DMS79 (cell line): ENCODE measurements at regions not wholly inside any gene's neighbourhood (a gene's known extent, or its start where the extent isn't known, plus 50 kb on each side); places are given as distances from the start of the nearest gene placed in this dataset.
"Not testable (repeated sequence)": the region's sequence is repeated elsewhere in the genome, so short reads cannot be mapped to it uniquely, and the experiment has no call there.

Experiments used
- DNase-seq: peaks from one replicate; lab custom pipeline; 2025; lab: John Stamatoyannopoulos, UW

- no peak for DNase-seq
Observed at GRCh38 chr14:34172550-34173368, 221.9 kb upstream of the EGLN3 start.

DNA sequence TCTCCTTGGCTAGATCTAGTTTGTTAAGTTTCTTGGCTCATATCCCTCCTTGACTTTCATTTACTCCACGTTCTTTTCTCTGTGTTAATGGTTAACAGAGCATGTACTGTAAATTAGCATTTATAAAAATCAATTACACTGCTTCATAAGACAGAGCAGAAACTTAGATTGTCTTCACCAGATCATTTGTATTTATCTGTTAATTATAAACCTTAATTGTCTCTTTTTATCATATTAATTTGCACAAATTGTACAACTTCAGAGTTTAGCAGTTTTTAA lies 221.2 kb upstream of the EGLN3 start:
- no peak for DNase-seq

- no peak for DNase-seq
Observed at GRCh38 chr14:34171431-34172172, 220.7 kb upstream of the EGLN3 start.

DNA sequence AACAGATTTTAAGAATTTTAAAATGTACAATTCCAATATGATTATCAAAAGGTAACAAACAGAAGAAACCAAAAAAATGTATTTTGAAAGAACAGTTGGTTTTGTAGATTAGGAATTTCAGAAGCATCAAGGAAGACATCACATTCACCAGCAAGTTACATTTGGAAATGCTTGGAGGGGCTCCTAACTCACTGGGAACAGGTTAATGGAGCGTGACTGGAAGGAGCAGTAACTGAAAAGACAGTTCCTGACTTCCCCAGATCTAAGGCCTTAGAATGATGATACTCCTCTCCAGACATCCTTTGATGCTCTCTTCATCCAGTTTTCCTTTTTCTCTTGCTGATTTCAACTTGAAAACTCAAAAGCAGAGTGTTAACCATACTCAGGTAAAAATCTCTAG lies 220.0 kb upstream of the EGLN3 start:
- DNase-seq, result no peak

- no peak for DNase-seq
Observed at GRCh38 chr14:34169561-34169960, 218.7 kb upstream of the EGLN3 start.

DNA sequence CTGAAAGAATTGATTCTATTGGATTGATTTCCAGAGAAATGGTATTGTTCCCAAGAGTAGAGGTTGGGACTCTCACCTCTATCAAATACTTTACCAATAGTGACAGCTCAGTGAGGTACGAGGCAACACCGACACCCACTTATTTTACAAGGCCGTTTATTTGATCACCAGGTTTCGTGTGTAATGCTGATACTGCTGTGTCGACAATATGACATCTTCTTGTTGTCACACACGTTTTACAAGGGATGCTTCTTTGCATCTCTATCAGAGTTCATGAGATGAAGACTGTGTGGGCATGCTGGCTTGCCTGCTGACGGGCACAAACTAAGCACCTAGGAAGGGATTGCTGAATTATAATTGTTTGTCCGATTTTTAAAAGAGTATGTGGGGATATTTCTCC lies 217.8 kb upstream of the EGLN3 start:
- no peak for DNase-seq

DNA sequence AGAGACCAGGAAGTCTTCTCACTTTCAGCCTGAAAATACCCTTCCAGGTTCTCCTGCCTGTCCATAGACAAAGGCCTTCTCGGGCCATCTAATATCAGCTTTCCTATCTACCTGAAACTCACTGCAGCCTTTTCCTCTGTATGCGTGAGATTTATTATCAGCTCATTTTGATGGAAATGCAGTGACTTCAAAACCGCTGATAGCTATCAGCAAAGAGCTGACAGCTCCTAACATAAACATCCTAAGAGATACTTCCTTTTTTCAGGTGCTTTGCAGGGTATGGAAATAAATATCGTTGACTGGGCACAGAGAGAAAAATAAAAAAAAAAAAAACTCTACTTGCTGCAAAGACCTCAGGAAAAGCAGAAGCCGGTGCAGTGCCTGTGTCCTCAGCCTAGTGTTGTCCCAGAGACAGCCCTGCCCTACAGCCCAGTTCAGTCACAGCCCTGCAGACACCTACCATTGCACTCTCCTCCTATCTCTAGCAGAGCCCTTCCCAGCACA lies 215.0 kb upstream of the EGLN3 start:
- DNase-seq, result no peak

DNA sequence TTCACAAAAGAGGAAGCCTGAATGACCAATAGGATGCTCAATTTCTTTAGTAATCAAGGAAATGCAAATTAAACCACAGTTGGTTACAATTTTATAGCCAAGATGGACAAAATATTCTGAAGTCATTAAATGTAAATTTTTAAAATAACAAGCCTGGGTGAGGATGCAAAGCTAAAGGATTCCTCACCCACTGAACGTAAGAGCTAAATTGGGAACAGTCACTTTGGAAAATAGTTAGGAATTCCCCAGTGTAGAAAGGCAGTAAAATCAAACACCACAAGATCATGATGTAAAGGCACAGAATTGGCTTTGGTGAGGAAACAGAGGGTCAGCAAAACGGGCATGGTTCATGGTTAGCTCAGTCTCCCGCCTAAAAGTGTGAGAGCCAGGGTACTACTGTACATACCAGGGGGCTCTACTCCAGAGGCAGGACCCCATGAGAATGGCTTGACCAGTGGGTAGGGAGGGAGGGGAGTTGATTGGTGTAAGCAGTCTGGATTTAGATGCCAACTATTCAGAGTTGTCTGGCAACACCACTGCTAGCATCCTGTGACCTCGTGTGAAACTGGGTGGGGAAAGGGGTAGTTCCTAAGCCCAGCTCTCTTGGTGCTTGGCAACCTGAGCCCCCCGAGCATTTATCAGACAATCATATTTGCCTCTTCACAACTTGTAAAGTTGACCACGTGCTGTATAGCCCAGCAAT lies 213.4 kb upstream of the EGLN3 start:
- DNase-seq, result no peak

GRCh38 chr14:34161351-34162082 lies 210.6 kb upstream of the EGLN3 start:
- no peak for DNase-seq

DNA sequence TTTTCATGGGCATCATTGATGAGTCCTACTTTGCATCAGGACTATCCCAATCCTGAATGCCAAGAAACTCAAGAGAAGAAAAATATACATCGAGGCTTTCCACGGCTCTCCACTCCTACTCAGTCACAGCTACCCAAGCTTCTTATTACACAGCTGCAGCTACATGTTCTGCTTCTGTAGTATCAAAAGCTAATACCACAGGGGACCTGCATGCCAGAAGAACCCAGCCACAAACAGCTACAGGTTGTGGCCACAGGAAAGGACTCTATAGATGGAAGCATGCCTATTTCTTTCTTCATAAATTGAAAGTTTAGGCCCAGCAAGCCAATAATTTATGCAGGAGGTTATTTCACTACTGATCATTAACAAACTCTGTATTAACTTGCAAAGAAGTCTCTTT lies 209.7 kb upstream of the EGLN3 start:
- DNase-seq, result no peak

DNA sequence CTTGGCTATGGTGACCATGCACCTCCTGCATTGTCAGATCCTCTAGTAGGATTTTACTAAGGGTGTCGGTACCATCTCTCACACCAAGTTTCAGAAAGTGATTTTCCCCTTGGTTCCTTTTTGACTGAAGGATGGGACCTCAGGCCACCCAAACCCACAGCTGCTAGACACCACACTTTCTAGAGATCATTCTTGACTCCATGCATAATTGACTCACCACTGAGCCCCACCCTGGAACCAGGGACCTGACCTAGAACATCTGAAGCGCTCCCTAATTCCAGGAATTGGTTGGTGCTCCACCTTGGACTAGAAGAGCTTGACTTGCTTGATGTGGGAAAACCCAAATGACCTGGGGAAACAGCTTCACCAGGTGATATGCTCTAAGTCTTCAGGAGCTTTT lies 206.8 kb upstream of the EGLN3 start:
- no peak for DNase-seq

GRCh38 chr14:34147461-34147860 lies 196.6 kb upstream of the EGLN3 start:
- DNase-seq, result no peak

DNA sequence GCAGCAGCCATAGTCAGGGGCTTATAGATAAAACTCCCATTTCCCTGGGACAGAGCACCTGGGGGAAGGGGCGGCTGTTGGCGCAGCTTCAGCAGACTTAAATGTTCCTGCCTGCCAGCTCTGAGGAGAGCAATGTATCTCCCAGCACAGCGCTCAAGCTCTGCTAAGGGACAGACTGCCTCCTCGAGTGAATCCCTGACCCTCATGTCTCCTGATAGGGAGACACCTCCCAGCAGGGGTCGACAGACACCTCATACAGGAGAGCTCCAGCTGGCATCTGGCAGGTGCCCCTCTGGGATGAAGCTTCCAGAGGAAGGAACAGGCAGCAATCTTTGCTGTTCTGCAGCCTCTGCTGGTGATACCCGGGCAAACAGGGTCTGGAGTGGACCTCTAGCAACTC lies 189.3 kb upstream of the EGLN3 start:
- DNase-seq, result not testable (repeated sequence)

- DNase-seq, result peak; percentile 68
Observed at GRCh38 chr14:34139160-34140121, 188.6 kb upstream of the EGLN3 start.

GRCh38 chr14:34138175-34138574 lies 187.3 kb upstream of the EGLN3 start:
- peak; percentile 87 for DNase-seq

DNA sequence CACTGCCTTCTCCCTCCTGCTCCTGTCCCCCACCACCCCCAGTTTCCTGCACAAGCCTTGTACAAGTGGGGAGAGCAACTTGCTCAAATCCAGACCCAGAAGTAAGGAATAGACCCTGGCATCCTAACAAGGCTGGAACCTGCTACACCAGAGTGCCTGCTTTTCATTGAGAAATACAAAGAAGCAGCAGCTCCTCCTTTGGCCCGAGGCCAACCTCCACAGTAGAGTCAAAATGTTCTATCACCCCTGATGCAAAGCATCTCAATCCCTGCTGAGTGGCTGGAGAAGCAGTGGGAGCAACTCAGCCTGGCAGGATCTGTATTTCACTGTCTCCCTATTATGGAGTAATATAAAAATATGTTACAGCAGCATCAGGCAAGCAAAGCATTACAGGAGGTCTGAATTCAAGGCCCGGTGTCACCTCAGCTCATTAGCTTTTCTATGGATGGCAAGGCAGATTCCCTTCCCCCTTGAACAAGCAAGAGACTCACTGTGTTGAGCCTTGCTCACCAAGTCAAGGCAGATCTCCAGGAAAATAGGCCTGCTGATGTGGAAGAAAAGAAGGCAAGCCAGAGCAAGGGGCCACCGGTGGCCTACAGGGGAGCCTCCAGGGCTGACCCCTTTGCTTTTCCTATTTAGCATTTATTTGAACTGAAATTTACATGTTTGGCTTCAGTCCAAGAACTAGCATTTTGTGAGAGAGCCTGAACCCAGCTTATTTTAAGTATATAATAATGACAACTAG lies 186.3 kb upstream of the EGLN3 start:
- peak; percentile 28 for DNase-seq

DNA sequence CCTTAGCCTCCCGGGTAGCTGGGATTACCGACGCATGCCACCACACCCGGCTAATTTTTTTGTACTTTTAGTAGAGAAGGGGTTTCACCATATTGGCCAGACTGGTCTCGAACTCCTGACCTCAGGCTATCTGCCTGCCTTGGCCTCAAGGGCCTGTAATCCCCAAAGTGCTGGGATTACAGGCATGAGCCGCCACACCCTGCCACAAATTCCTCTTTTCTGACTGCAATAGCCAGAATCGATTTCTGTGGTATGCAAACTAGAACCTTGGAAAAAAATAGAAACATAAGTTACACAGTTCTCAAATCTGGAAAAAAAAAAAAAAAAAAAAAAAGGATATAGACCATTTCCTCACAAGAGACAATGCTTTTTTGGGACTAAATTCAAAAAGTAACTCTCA lies 184.6 kb upstream of the EGLN3 start:
- DNase-seq, result no peak

DNA sequence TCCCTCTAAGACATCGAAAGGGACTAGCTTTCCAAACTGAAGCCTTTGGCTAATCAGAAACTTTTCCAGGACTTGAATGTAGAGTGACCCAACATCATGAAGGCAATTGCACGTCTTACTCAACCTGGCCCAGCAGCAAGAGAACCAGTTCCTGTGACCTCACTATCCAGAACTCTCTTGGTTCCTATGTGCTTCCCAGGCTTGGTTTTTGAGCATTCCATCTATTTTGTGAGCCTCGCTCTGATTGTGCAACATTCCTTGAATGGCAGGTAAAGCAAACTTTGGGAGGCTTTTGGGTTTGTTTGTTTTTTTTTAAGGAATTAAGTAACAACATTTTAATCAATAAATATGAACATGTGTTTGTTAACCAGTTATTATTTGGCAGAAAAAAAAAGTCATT lies 183.6 kb upstream of the EGLN3 start:
- no peak for DNase-seq

DNA sequence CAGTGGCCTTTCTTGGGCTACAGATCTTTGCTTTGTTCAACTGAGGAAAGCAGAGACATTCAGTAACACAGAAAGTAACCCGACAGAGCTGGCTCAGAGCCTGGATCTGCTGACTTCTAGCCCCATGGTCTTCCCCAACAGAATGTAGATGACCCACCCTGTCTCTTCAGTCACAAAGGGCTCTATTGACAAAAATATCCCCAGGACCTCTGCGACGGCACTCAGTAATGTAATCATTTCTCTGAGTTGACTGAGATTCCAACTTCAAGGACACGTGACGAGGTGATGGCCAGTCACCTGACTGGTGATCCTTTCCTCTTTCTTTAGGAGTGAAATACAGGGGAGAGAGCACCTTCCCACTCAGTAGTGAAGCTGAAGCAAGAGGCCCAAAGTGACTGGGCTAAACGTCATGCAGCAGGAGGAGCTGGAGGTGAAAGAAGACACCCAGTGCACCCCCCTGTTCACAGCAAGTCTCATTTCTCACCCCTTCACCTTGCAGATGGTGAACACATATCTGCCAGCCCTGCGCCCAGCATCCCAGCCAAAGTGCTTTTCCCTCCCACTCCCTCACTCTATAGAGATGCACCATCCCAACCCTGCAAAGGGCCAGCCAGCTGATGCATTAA lies 179.2 kb upstream of the EGLN3 start:
- no peak for DNase-seq

GRCh38 chr14:34128665-34129064 lies 177.8 kb upstream of the EGLN3 start:
- DNase-seq, result no peak
